PC-9 (cell line): ENCODE measurements at regions not wholly inside any gene's neighbourhood (a gene's known extent, or its start where the extent isn't known, plus 50 kb on each side); places are given as distances from the start of the nearest gene placed in this dataset.

Experiments
- EZH2 ChIP-seq: fragments of 200-600 bp; sonication (generic); IDR thresholded peaks from 2 replicates; pipeline ENCODE4 v1.8.0; 2017; ENCODE audit warnings: antibody characterized with exemption, low read depth
- TF ChIP-seq, protein P1 (sequence below): fragments of 200-600 bp; sonication (generic); conservative IDR thresholded peaks from 2 replicates; pipeline ENCODE4 v1.6.1; 2017; ENCODE audit warnings: mixed run types, antibody characterized with exemption, mild to moderate bottlenecking, moderate library complexity

DNA sequence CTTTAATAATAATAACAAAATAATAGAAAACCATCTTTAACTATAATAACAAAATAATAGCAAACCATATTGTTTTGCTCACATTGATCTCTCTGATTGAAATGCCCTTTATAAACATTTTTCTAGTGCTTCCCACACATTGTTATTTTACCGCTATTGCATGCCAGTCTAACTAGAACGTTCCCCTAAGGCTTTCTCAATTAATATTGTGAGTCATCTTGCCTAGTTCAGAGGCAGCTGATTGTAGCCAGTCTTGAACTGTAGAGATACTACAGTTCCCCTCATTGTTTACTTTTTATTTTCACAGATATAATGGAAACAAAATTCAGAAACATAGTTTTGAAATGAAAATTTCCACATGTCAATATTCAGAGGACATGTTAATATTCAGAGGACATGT is 192.3 kb upstream of the ADGRL4 start:
- TF ChIP-seq, protein P1, sequence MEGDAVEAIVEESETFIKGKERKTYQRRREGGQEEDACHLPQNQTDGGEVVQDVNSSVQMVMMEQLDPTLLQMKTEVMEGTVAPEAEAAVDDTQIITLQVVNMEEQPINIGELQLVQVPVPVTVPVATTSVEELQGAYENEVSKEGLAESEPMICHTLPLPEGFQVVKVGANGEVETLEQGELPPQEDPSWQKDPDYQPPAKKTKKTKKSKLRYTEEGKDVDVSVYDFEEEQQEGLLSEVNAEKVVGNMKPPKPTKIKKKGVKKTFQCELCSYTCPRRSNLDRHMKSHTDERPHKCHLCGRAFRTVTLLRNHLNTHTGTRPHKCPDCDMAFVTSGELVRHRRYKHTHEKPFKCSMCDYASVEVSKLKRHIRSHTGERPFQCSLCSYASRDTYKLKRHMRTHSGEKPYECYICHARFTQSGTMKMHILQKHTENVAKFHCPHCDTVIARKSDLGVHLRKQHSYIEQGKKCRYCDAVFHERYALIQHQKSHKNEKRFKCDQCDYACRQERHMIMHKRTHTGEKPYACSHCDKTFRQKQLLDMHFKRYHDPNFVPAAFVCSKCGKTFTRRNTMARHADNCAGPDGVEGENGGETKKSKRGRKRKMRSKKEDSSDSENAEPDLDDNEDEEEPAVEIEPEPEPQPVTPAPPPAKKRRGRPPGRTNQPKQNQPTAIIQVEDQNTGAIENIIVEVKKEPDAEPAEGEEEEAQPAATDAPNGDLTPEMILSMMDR, result no peak
- no peak for TF ChIP-seq EZH2
